ENCODE measurements at regions not wholly inside any gene's neighbourhood (a gene's known extent, or its start where the extent isn't known, plus 50 kb on each side); places are given as distances from the start of the nearest gene placed in this dataset.

GRCh38 chr15:50828610-50829206 is 63.2 kb upstream of the SPPL2A start:
- 43% methylated on average over 4 of the region's 4 CpGs for WGBS

More at GRCh38 chr15:50828610-50829206, 63.2 kb upstream of the SPPL2A start:
- Histone ChIP-seq H3K27me3 (ENCODE audit: control insufficient read depth in 4 of 4, insufficient read depth in 4 of 4, low read length in 3 of 4) (no peaks in the 10 kb centered on the region), H3K4me3 (ENCODE audit: low read depth in 1 of 3, low read length in 3 of 3) (no peak overlapping the region), H3K9me3 (ENCODE audit: control insufficient read depth in 4 of 4, low read length in 3 of 4) (no peaks in the 10 kb centered on the region), H3K9ac (ENCODE audit: low read depth in 1 of 2, low read length in 2 of 2) (no peak overlapping the region), H3K4me1 (ENCODE audit: control insufficient read depth in 4 of 4, insufficient read depth in 4 of 4, low read length in 3 of 4) (peaks cover 0 to 6% (median 0%) of the 10 kb centered on the region in 4 donors), H3K27ac (ENCODE audit: low read depth in 1 of 2, low read length in 2 of 2) (no peak overlapping the region), H3K36me3 (ENCODE audit: control insufficient read depth in 4 of 4, insufficient read depth in 3 of 4, low read depth in 1 of 4, low read length in 3 of 4) (no peaks in the 10 kb centered on the region)
- DNase-seq (ENCODE audit: low spot score): no peak
- TF ChIP-seq RXRA (IDR thresholded peaks at IDR 0.05) (peak in 1 of 2 donors; percentile 16), FOXA2 (IDR thresholded peaks at IDR 0.05) (no peak), ZBTB33 (IDR thresholded peaks at IDR 0.05) (no peak), HNF4A (conservative IDR thresholded peaks at IDR 0.05) (peak; percentile 14 to 31), GABPA (IDR thresholded peaks at IDR 0.05 in 1 of 2, conservative IDR thresholded peaks at IDR 0.05 in 1 of 2) (no peak), TAF1 (conservative IDR thresholded peaks at IDR 0.05) (no peak), JUND (IDR thresholded peaks at IDR 0.05) (peak in 1 of 2 donors; percentile 31), FOXA1 (IDR thresholded peaks at IDR 0.05) (no peak), RAD21 (IDR thresholded peaks at IDR 0.05) (peak in 1 of 2 donors; percentile 42), REST (IDR thresholded peaks at IDR 0.05) (no peak), EGR1 (IDR thresholded peaks at IDR 0.05; ENCODE audit: low read depth in 2 of 2) (no peak), YY1 (IDR thresholded peaks at IDR 0.05) (peak; percentile 52), SP1 (IDR thresholded peaks at IDR 0.05) (no peak), NR2F2 (IDR thresholded peaks at IDR 0.05) (no peak), HNF4G (IDR thresholded peaks at IDR 0.05) (no peak), ATF3 (IDR thresholded peaks at IDR 0.05) (no peak)
- TF ChIP-seq, protein P1, sequence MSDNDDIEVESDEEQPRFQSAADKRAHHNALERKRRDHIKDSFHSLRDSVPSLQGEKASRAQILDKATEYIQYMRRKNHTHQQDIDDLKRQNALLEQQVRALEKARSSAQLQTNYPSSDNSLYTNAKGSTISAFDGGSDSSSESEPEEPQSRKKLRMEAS (IDR thresholded peaks at IDR 0.05): no peak
- TF ChIP-seq, protein P2, sequence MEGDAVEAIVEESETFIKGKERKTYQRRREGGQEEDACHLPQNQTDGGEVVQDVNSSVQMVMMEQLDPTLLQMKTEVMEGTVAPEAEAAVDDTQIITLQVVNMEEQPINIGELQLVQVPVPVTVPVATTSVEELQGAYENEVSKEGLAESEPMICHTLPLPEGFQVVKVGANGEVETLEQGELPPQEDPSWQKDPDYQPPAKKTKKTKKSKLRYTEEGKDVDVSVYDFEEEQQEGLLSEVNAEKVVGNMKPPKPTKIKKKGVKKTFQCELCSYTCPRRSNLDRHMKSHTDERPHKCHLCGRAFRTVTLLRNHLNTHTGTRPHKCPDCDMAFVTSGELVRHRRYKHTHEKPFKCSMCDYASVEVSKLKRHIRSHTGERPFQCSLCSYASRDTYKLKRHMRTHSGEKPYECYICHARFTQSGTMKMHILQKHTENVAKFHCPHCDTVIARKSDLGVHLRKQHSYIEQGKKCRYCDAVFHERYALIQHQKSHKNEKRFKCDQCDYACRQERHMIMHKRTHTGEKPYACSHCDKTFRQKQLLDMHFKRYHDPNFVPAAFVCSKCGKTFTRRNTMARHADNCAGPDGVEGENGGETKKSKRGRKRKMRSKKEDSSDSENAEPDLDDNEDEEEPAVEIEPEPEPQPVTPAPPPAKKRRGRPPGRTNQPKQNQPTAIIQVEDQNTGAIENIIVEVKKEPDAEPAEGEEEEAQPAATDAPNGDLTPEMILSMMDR (IDR thresholded peaks at IDR 0.05; ENCODE audit: low read depth, low read length, missing input control): no peak
